ENCODE measurements at regions not wholly inside any gene's neighbourhood (a gene's known extent, or its start where the extent isn't known, plus 50 kb on each side); places are given as distances from the start of the nearest gene placed in this dataset.

DNA sequence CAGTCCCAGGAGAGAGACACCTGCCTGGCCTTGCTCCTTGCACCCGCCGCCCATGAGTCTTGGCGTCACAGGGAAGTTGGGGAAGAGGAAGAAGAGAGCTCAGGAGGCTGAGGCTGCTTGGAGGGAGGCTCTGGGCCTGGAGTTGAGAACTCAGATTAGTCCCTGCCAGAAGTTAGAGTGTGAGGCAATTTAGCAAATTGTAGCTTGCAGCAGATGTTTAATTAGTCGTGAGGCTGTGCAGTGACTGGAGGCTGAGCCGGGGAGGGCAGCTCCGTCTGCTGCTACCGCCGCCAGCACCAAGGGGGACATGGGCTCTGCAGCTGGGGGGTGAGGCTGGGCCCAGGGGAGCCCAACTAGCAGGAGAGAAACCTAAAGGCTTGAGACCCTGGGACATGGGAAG lies 738.3 kb upstream of the EEF2KMT start:
- TF ChIP-seq, protein P1, sequence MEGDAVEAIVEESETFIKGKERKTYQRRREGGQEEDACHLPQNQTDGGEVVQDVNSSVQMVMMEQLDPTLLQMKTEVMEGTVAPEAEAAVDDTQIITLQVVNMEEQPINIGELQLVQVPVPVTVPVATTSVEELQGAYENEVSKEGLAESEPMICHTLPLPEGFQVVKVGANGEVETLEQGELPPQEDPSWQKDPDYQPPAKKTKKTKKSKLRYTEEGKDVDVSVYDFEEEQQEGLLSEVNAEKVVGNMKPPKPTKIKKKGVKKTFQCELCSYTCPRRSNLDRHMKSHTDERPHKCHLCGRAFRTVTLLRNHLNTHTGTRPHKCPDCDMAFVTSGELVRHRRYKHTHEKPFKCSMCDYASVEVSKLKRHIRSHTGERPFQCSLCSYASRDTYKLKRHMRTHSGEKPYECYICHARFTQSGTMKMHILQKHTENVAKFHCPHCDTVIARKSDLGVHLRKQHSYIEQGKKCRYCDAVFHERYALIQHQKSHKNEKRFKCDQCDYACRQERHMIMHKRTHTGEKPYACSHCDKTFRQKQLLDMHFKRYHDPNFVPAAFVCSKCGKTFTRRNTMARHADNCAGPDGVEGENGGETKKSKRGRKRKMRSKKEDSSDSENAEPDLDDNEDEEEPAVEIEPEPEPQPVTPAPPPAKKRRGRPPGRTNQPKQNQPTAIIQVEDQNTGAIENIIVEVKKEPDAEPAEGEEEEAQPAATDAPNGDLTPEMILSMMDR (conservative IDR thresholded peaks at IDR 0.05; ENCODE audit: low read depth, low read length) = no peak
- TF ChIP-seq EZH2 (IDR thresholded peaks at IDR 0.05; ENCODE audit: low read length, unreplicated experiment) = no peak
- no peak for TF ChIP-seq EZH2phosphoT487 (IDR thresholded peaks at IDR 0.05; ENCODE audit: borderline replicate concordance, low read length)
